GM23338 (cell line): ENCODE measurements at regions not wholly inside any gene's neighbourhood (a gene's known extent, or its start where the extent isn't known, plus 50 kb on each side); places are given as distances from the start of the nearest gene placed in this dataset.

Experiments
- ATAC-seq: fragments of 200-7000 bp; cut with Tn5 transposase; 3 replicates; pipeline ENCODE4 v1.9.1; 2020
- DNase-seq: peaks from one replicate; pipeline ENCODE4 v3.0.0-alpha.2; 2015; ENCODE audit warnings: low spot score
- H2AFZ ChIP-seq: fragments of 200-600 bp; sonication (generic); 2 replicates; pipeline ENCODE4 v1.8.0; 2016; ENCODE audit warnings: antibody characterized with exemption, mild to moderate bottlenecking, moderate library complexity
- H3F3A ChIP-seq: fragments of 200-600 bp; sonication (generic); replicated peaks from 2 replicates; pipeline ENCODE4 v1.8.0; 2017; ENCODE audit warnings: antibody characterized with exemption, mixed run types, low read depth
- H3K27ac ChIP-seq: fragments of 200-600 bp; sonication (generic); 2 replicates; pipeline ENCODE4 v1.6.1; 2016; ENCODE audit warnings: low read depth
- H3K27me3 ChIP-seq: fragments of 200-600 bp; sonication (generic); 2 replicates; pipeline ENCODE4 v1.8.0; 2016; ENCODE audit warnings: mild to moderate bottlenecking, mixed run types, moderate library complexity; ENCODE audit not compliant: insufficient read depth
- H3K36me3 ChIP-seq: fragments of 200-600 bp; sonication (generic); 2 replicates; pipeline ENCODE4 v1.8.0; 2016; ENCODE audit warnings: mild to moderate bottlenecking; ENCODE audit not compliant: insufficient read depth
- H3K4me1 ChIP-seq: fragments of 200-600 bp; sonication (generic); 2 replicates; pipeline ENCODE4 v1.8.0; 2016; ENCODE audit warnings: mild to moderate bottlenecking, moderate library complexity; ENCODE audit not compliant: insufficient read depth
- H3K4me2 ChIP-seq: fragments of 200-600 bp; sonication (generic); 2 replicates; pipeline ENCODE4 v1.7.1; 2017; ENCODE audit warnings: mixed run types
- H3K4me3 ChIP-seq: fragments of 200-600 bp; sonication (generic); 2 replicates; pipeline ENCODE4 v1.6.1; 2016; ENCODE audit warnings: mixed run types
- H3K79me2 ChIP-seq: fragments of 200-600 bp; sonication (generic); replicated peaks from 2 replicates; pipeline ENCODE4 v1.8.0; 2017; ENCODE audit warnings: mild to moderate bottlenecking; ENCODE audit not compliant: insufficient read depth
- H3K9me2 ChIP-seq: fragments of 200-600 bp; sonication (generic); 2 replicates; pipeline ENCODE4 v1.8.0; 2017; ENCODE audit not compliant: insufficient read depth
- H4K20me1 ChIP-seq: fragments of 200-600 bp; sonication (generic); replicated peaks from 2 replicates; pipeline ENCODE4 v1.8.0; 2017; ENCODE audit warnings: mild to moderate bottlenecking; ENCODE audit not compliant: insufficient read depth
- H3K27ac Mint-ChIP-seq: 2 replicates; pipeline ENCODE4 v1.8.0; 2020; ENCODE audit warnings: inconsistent platforms, mild to moderate bottlenecking, moderate library complexity, mixed read lengths
- H3K27me3 Mint-ChIP-seq: 3 replicates; pipeline ENCODE4 v1.8.0; 2022; ENCODE audit warnings: low read depth, mild to moderate bottlenecking, moderate library complexity, mixed read lengths, inconsistent platforms; ENCODE audit not compliant: insufficient read depth, poor library complexity
- H3K36me3 Mint-ChIP-seq: 3 replicates; pipeline ENCODE4 v1.8.0; 2021; ENCODE audit warnings: low read depth, mild to moderate bottlenecking, inconsistent platforms, moderate library complexity, mixed read lengths
- H3K4me1 Mint-ChIP-seq: 3 replicates; pipeline ENCODE4 v1.8.0; 2020; ENCODE audit warnings: mild to moderate bottlenecking, inconsistent platforms, mixed read lengths
- H3K4me3 Mint-ChIP-seq: 3 replicates; pipeline ENCODE4 v1.8.0; 2021; ENCODE audit warnings: moderate library complexity, mild to moderate bottlenecking, inconsistent platforms, mixed read lengths
- H3K9me3 Mint-ChIP-seq: 3 replicates; pipeline ENCODE4 v1.8.0; 2020; ENCODE audit warnings: moderate library complexity, mild to moderate bottlenecking, inconsistent platforms, mixed read lengths
- CREB1 ChIP-seq: fragments of 250-450 bp; sonication (Bioruptor Pico); IDR thresholded peaks from 2 replicates; pipeline ENCODE4 v1.5.0; 2020; ENCODE audit warnings: low read depth, mild to moderate bottlenecking, moderate library complexity
- ETS1 ChIP-seq: IDR thresholded peaks from 2 replicates; pipeline ENCODE4 v1.6.1; 2016; ENCODE audit warnings: antibody characterized with exemption
- EZH2 ChIP-seq: fragments of 200-600 bp; sonication (generic); IDR thresholded peaks from one replicate; pipeline ENCODE4 v1.8.0; 2017; ENCODE audit warnings: antibody characterized with exemption, mild to moderate bottlenecking, low read depth; ENCODE audit not compliant: unreplicated experiment
- JUNB ChIP-seq: IDR thresholded peaks from one replicate; pipeline ENCODE4 v1.6.1; 2016; ENCODE audit warnings: antibody characterized with exemption; ENCODE audit not compliant: unreplicated experiment
- NANOG ChIP-seq: IDR thresholded peaks from 2 replicates; pipeline ENCODE4 v1.6.1; 2016; ENCODE audit warnings: antibody characterized with exemption, borderline replicate concordance
- POLR2AphosphoS5 ChIP-seq: IDR thresholded peaks from 2 replicates; pipeline ENCODE4 v1.6.1; 2016; ENCODE audit warnings: antibody characterized with exemption, low read depth
- REST ChIP-seq: IDR thresholded peaks from one replicate; pipeline ENCODE4 v1.6.1; 2018; ENCODE audit warnings: antibody characterized with exemption; ENCODE audit not compliant: unreplicated experiment
- STAT1 ChIP-seq: IDR thresholded peaks from one replicate; pipeline ENCODE4 v1.6.1; 2016; ENCODE audit warnings: antibody characterized with exemption; ENCODE audit not compliant: unreplicated experiment
- ZNF114 ChIP-seq: fragments of 250-450 bp; sonication (Bioruptor Pico); IDR thresholded peaks from 2 replicates; pipeline ENCODE4 v1.5.0; 2020; ENCODE audit warnings: mild to moderate bottlenecking, moderate library complexity
- ZNF331 ChIP-seq: fragments of 250-450 bp; sonication (Bioruptor Pico); IDR thresholded peaks from 2 replicates; pipeline ENCODE4 v1.5.0; 2020; ENCODE audit warnings: low read depth, mild to moderate bottlenecking, moderate library complexity
- ZNF462 ChIP-seq: fragments of 250-450 bp; sonication (Bioruptor Pico); IDR thresholded peaks from 2 replicates; pipeline ENCODE4 v1.5.0; 2020; ENCODE audit warnings: mild to moderate bottlenecking, moderate library complexity

- no peak for TF ChIP-seq ZNF462 (CRISPR knock-in tag)
These were observed 220.2 kb upstream of the SLC16A7 start (continued) for GRCh38 chr12:59375633-59376032.

- Mint-ChIP-seq H3K9me3 (no peaks in the 10 kb centered on the region), H3K4me1 (peaks cover 12% of the 10 kb centered on the region; the same call in 2 of the 3 replicates), H3K27me3 (no peaks in the 10 kb centered on the region), H3K36me3 (no peaks in the 10 kb centered on the region), H3K27ac (no peak overlapping the region), H3K4me3 (no peak overlapping the region)
- Histone ChIP-seq H3K79me2 (no peaks in the 10 kb centered on the region), H3K4me1 (peaks cover 3% of the 10 kb centered on the region; the same call in 1 of the 2 replicates), H3K9me2 (no peaks in the 10 kb centered on the region), H3F3A (no peaks in the 10 kb centered on the region), H3K27me3 (no peaks in the 10 kb centered on the region), H3K4me2 (no peak overlapping the region), H3K36me3 (no peaks in the 10 kb centered on the region), H2AFZ (no peak overlapping the region), H4K20me1 (no peaks in the 10 kb centered on the region), H3K27ac (no peak overlapping the region), H3K4me3 (no peak overlapping the region)
- no peak for TF ChIP-seq NANOG
- TF ChIP-seq ETS1, result no peak
- no peak for TF ChIP-seq REST
- TF ChIP-seq POLR2AphosphoS5, result no peak
- TF ChIP-seq STAT1, result no peak
- TF ChIP-seq JUNB, result no peak
- no peak for TF ChIP-seq ZNF331 (CRISPR knock-in tag)
- no peak for TF ChIP-seq CREB1
- no peak for TF ChIP-seq ZNF114 (CRISPR knock-in tag)
- no peak for TF ChIP-seq EZH2
- ATAC-seq (no peak), DNase-seq (no peak)
These were observed 221.0 kb upstream of the SLC16A7 start for GRCh38 chr12:59374783-59375182.
